Stomach (tissue), 8 donors: ENCODE measurements at regions not wholly inside any gene's neighbourhood (a gene's known extent, or its start where the extent isn't known, plus 50 kb on each side); places are given as distances from the start of the nearest gene placed in this dataset.

Experiments used
- DNase-seq, 2 donors: peaks; one replicate each; pipeline versions ENCODE4 v3.0.0 to v3.0.0-alpha.2; 2013 to 2019
- H3K27ac ChIP-seq, 5 donors: fragments of 200-600 bp in 4 of 5; sonication (generic) in 4 of 5; one replicate each; pipeline ENCODE4 v1.5.1; 2013 to 2019; ENCODE audit warnings: mild to moderate bottlenecking in 1 of 5, moderate library complexity in 1 of 5
- H3K27me3 ChIP-seq, 3 donors: fragments of 200-600 bp; sonication (generic); one replicate each; pipeline ENCODE4 v1.5.1; 2017 to 2019; ENCODE audit warnings: mixed run types in 1 of 3
- H3K36me3 ChIP-seq, 4 donors: fragments of 200-600 bp; sonication (generic); 1 replicate in 3 of 4; 2 replicates in 1 of 4; pipeline ENCODE4 v1.5.1; 2016 to 2019
- H3K4me1 ChIP-seq, 4 donors: fragments of 200-600 bp; sonication (generic); one replicate each; pipeline ENCODE4 v1.5.1; 2016 to 2019
- H3K4me3 ChIP-seq, 4 donors: fragments of 200-600 bp; sonication (generic) in 3 of 4; one replicate each; pipeline ENCODE4 v1.5.1; 2016 to 2019; ENCODE audit warnings: mild to moderate bottlenecking in 1 of 4
- H3K9me3 ChIP-seq, 4 donors: fragments of 200-600 bp; sonication (generic); one replicate each; pipeline ENCODE4 v1.5.1; 2016 to 2019
- EP300 ChIP-seq: sonication (generic); formaldehyde crosslinking; IDR thresholded peaks from one replicate; pipeline ENCODE4 v1.6.1; 2017; ENCODE audit warnings: antibody characterized with exemption
- POLR2A ChIP-seq, 4 donors: fragments of 450-650 bp; IDR thresholded peaks; one replicate each; pipeline ENCODE4 v1.6.1; 2016; ENCODE audit warnings: antibody characterized with exemption in 4 of 4, control low read depth in 2 of 4, mild to moderate bottlenecking in 1 of 4, moderate library complexity in 1 of 4
- POLR2AphosphoS5 ChIP-seq, 3 donors: sonication (generic); formaldehyde crosslinking; IDR thresholded peaks; one replicate each; pipeline ENCODE4 v1.6.1; 2016; ENCODE audit warnings: antibody characterized with exemption in 3 of 3
- WGBS, 5 donors: extraction: QIAGEN DNeasy Blood & Tissue Kit in 3 of 5; methylation state at CpG; one replicate each; pipeline versions ENCODE4 v1.1.5 to v1.1.7; 2013 to 2018; 5-methylcytosine and 5-hydroxymethylcytosine counted together
- intact Hi-C: fragments of 100-400 bp; cut with DNase I; formaldehyde crosslinking; loops from one replicate; pipeline ENCODE4 v1.15.1; 2023; ENCODE audit warnings: low total_unique reads
- TF ChIP-seq, protein P1 (sequence below), 7 experiments: fragments of 450-650 bp in 4 of 7; fragments of 200-600 bp in 3 of 7; sonication (generic) in 3 of 7; IDR thresholded peaks; one replicate each; pipeline ENCODE4 v1.5.1; 2016 to 2019; ENCODE audit warnings: antibody characterized with exemption in 7 of 7, control low read depth in 2 of 7, mild to moderate bottlenecking in 1 of 7
- donor health status: healthy with polysubstance abuse.
- donor health status: Bipolar disorder and iron deficiency.
- donor health status: healthy.

GRCh38 chr5:100659080-100659795 lies 124.1 kb downstream of the FAM174A start:
- no peaks in the 10 kb centered on the region for H3K9me3 ChIP-seq
- no peaks in the 10 kb centered on the region for H3K36me3 ChIP-seq
- no peaks in the 10 kb centered on the region for H3K4me1 ChIP-seq
- no peak overlapping the region for H3K4me3 ChIP-seq
- intact Hi-C loops, result no loop called here
- DNase-seq, result no peak
- H3K27me3 ChIP-seq, result no peaks in the 10 kb centered on the region
- WGBS, 5 donors, result 82 to 95% (median 92%) methylated on average over 4 of the region's 4 CpGs
- TF ChIP-seq, protein P1, sequence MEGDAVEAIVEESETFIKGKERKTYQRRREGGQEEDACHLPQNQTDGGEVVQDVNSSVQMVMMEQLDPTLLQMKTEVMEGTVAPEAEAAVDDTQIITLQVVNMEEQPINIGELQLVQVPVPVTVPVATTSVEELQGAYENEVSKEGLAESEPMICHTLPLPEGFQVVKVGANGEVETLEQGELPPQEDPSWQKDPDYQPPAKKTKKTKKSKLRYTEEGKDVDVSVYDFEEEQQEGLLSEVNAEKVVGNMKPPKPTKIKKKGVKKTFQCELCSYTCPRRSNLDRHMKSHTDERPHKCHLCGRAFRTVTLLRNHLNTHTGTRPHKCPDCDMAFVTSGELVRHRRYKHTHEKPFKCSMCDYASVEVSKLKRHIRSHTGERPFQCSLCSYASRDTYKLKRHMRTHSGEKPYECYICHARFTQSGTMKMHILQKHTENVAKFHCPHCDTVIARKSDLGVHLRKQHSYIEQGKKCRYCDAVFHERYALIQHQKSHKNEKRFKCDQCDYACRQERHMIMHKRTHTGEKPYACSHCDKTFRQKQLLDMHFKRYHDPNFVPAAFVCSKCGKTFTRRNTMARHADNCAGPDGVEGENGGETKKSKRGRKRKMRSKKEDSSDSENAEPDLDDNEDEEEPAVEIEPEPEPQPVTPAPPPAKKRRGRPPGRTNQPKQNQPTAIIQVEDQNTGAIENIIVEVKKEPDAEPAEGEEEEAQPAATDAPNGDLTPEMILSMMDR (IDR thresholded peaks at IDR 0.05), result no peak
- no peak for TF ChIP-seq EP300
- no peak for TF ChIP-seq POLR2AphosphoS5 (IDR thresholded peaks at IDR 0.05)
- TF ChIP-seq POLR2A (IDR thresholded peaks at IDR 0.05), result no peak
- H3K27ac ChIP-seq, result no peak overlapping the region

DNA sequence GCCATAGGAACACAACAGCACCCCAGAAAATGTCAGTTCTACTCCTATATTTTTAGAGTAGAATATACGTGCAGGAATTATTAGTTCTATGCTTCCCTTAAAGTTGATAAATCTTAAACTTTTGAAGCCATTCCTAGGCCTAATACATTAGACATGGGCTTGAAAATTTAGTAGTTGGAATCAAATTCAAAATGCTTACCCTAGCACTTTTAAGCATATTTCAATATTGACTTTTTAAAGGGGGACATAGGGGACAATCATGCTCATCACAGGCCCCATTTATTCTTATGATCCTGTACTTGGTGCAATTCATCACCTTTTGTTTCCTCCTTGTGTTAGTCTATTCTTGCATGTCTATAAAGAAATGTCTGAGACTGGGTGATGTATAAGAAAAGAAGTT lies 129.0 kb downstream of the FAM174A start:
- intact Hi-C loops, result no loop called here
- Histone ChIP-seq H3K9me3 (no peaks in the 10 kb centered on the region), H3K27ac (no peak overlapping the region), H3K4me3 (no peak overlapping the region), H3K36me3 (no peaks in the 10 kb centered on the region), H3K27me3 (no peaks in the 10 kb centered on the region), H3K4me1 (no peaks in the 10 kb centered on the region)
- WGBS, 5 donors, result 89 to 97% (median 94%) methylated on average over 1 of the region's 1 CpG
- TF ChIP-seq POLR2A (IDR thresholded peaks at IDR 0.05) (no peak), POLR2AphosphoS5 (IDR thresholded peaks at IDR 0.05) (no peak), EP300 (no peak)
- TF ChIP-seq, protein P1 (IDR thresholded peaks at IDR 0.05), result no peak
- no peak for DNase-seq

- 44 to 58% (median 55%) methylated on average over 4 of the region's 4 CpGs for WGBS, 5 donors
- intact Hi-C loops, result no loop called here
- Histone ChIP-seq H3K36me3 (no peaks in the 10 kb centered on the region), H3K27ac (peak overlapping the region in 2 of 5 donors; percentile 8 to 35), H3K4me3 (no peak overlapping the region), H3K9me3 (no peaks in the 10 kb centered on the region), H3K27me3 (no peaks in the 10 kb centered on the region), H3K4me1 (no peaks in the 10 kb centered on the region)
- DNase-seq, result peak in 1 of 2 donors; percentile 9
- TF ChIP-seq EP300 (no peak), POLR2AphosphoS5 (IDR thresholded peaks at IDR 0.05) (no peak), POLR2A (IDR thresholded peaks at IDR 0.05) (no peak)
- TF ChIP-seq, protein P1 (IDR thresholded peaks at IDR 0.05), result no peak
Measured at GRCh38 chr5:100667161-100667630, 132.0 kb downstream of the FAM174A start.

DNA sequence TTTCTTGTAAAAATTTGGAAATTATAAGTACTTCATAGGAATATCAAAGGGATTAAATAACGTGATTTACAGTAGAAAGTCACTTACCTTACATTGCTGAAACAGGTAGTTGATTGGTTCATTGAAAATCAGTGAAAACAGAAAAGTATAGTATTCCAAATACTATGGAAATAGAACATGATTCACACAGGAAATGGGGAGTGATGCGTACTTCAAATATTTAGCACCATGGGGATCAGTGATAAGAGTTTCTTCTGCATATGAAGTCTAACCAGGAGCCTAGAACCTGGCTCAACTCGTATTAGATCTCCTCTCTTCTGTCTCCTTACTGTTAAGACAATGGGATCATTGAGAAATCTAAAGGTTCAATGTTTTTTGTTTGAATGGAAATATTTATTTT lies 133.3 kb downstream of the FAM174A start:
- TF ChIP-seq POLR2A (IDR thresholded peaks at IDR 0.05), result no peak
- no peak for TF ChIP-seq EP300
- TF ChIP-seq POLR2AphosphoS5 (IDR thresholded peaks at IDR 0.05), result no peak
- TF ChIP-seq, protein P1 (IDR thresholded peaks at IDR 0.05), result no peak
- H3K4me3 ChIP-seq, result no peak overlapping the region
- 66 to 75% (median 70%) methylated on average over 3 of the region's 3 CpGs for WGBS, 5 donors
- intact Hi-C loops, result no loop called here
- no peaks in the 10 kb centered on the region for H3K27me3 ChIP-seq
- no peaks in the 10 kb centered on the region for H3K36me3 ChIP-seq
- no peak overlapping the region for H3K27ac ChIP-seq
- no peaks in the 10 kb centered on the region for H3K4me1 ChIP-seq
- no peaks in the 10 kb centered on the region for H3K9me3 ChIP-seq
- DNase-seq, result no peak
